Right atrium auricular region (tissue), 2 donors: ENCODE measurements at regions not wholly inside any gene's neighbourhood (a gene's known extent, or its start where the extent isn't known, plus 50 kb on each side); places are given as distances from the start of the nearest gene placed in this dataset.
"Not testable (repeated sequence)": the region's sequence is repeated elsewhere in the genome, so short reads cannot be mapped to it uniquely, and the experiment has no call there.

Experiments used
- DNase-seq: peaks from one replicate; pipeline ENCODE4 v3.0.0-alpha.2; 2019; ENCODE audit warnings: low spot score
- H3K27ac ChIP-seq, 2 donors: fragments of 200-600 bp; sonication (generic); 1 replicate in 1 of 2; 2 replicates in 1 of 2; pipeline ENCODE4 v1.5.1; 2016 to 2019
- H3K27me3 ChIP-seq, 2 donors: fragments of 200-600 bp; sonication (generic); one replicate each; pipeline versions ENCODE4 v1.5.1 to v1.6.0; 2017 to 2019
- H3K36me3 ChIP-seq: fragments of 200-600 bp; sonication (generic); one replicate; pipeline ENCODE4 v1.5.1; 2016
- H3K4me1 ChIP-seq, 2 donors: fragments of 200-600 bp; sonication (generic); one replicate each; pipeline versions ENCODE4 v1.5.1 to v1.6.0; 2017 to 2019
- H3K4me3 ChIP-seq, 2 donors: fragments of 200-600 bp; sonication (generic); 1 replicate in 1 of 2; 2 replicates in 1 of 2; pipeline ENCODE4 v1.5.1; 2017 to 2019; ENCODE audit warnings: mild to moderate bottlenecking in 1 of 2, moderate library complexity in 1 of 2
- H3K9me3 ChIP-seq, 2 donors: fragments of 200-600 bp; sonication (generic); one replicate each; pipeline ENCODE4 v1.5.1; 2019
- TF ChIP-seq, protein P1 (sequence below), 2 donors: fragments of 200-600 bp; sonication (generic); IDR thresholded peaks; one replicate each; pipeline ENCODE4 v1.5.1; 2019; ENCODE audit warnings: antibody characterized with exemption in 2 of 2

DNA sequence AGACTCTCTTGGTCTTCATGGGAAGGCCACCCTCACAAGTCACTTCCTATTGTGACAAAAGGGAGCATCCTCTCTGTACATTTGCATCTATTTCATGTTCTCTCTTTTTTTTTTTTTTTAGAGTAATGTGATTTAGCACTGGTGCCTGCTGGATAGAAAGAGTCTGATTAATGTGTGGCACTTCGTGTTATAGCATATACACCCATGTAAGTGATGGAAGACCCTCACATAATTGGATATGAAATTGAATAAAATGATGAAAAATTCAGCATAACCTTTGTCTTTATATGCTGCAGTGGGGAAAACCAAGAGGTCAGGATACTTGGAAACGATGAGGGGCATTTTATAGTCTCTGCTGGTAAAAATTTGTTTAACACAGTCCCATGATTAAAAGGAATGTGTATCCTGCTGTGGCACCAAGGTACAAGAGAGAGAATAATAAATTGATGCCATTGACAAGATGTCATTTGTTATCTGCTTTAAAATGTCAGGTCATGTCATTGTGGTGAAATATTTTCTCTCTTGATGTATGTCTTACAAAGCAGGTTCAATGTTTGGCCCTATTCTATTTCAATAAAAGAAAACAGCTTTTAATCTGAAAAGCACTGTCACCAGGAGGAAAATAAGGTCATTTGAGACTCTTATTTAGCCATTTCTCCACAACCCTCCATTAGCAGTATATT, 1115.4 kb downstream of the STPG2 start:
- H3K4me3 ChIP-seq, result no peak overlapping the region
- H3K4me1 ChIP-seq, result no peaks in the 10 kb centered on the region
- TF ChIP-seq, protein P1, sequence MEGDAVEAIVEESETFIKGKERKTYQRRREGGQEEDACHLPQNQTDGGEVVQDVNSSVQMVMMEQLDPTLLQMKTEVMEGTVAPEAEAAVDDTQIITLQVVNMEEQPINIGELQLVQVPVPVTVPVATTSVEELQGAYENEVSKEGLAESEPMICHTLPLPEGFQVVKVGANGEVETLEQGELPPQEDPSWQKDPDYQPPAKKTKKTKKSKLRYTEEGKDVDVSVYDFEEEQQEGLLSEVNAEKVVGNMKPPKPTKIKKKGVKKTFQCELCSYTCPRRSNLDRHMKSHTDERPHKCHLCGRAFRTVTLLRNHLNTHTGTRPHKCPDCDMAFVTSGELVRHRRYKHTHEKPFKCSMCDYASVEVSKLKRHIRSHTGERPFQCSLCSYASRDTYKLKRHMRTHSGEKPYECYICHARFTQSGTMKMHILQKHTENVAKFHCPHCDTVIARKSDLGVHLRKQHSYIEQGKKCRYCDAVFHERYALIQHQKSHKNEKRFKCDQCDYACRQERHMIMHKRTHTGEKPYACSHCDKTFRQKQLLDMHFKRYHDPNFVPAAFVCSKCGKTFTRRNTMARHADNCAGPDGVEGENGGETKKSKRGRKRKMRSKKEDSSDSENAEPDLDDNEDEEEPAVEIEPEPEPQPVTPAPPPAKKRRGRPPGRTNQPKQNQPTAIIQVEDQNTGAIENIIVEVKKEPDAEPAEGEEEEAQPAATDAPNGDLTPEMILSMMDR (IDR thresholded peaks at IDR 0.05), result no peak
- H3K27ac ChIP-seq, result no peak overlapping the region
- H3K9me3 ChIP-seq, result no peaks in the 10 kb centered on the region
- DNase-seq, result no peak
- no peaks in the 10 kb centered on the region for H3K27me3 ChIP-seq
- H3K36me3 ChIP-seq, result no peaks in the 10 kb centered on the region

DNA sequence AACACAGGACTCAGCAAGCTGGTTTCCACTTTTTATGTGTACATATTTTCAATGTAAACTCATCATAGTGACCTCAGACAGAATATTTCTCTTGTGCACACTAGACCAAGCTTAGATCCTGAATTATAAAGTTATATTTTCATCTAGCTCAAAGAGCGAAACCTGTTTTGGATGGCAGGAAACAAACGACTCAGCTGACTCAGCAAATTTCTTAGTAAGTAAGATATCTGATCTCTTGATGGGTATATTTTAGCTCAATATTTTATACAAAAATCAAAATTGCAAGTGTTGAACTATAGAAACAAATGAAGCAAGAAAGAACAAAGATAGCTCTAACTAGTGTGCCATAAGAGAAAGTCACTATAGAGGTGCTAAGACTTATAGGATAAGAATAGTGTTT, 1114.5 kb downstream of the STPG2 start:
- H3K9me3 ChIP-seq, result no peaks in the 10 kb centered on the region

DNA sequence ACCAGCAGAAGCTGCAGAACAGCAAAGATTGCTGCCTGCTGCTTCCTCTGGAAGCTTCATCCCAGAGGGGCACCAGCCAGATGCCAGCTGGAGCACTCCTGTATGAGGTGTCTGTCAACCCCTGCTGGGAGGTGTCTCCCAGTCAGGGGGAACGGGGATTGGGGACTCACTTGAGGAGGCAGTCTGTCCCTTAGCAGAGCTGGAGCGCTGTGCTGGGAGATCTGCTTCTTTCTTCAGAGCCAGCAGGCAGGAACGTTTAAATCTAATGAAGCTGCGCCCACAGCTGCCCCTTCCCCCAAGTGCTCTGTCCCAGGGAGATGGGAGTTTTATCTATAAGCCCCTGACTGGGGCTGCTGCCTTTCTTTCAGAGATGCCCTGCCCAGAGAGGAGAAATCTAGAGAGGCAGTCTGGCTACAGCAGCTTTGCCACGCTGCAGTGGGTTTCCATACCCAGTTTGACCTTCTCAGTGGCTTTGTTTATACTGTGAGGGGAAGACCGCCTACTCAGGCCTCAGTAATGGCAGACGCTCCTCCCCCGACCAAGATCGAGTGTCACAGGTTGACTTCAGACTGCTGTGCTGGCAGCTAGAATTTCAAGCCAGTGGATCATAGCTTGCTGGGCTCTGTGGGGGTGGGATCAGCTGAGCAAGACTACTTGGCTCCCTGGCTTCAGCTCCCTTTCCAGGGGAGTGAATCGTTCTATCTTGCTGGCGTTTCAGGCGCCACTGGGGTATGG, 1105.7 kb downstream of the STPG2 start:
- not testable (repeated sequence) for DNase-seq

More for the DNA sequence above, 1114.5 kb downstream of the STPG2 start:
- TF ChIP-seq, protein P1 (IDR thresholded peaks at IDR 0.05), result no peak
- Histone ChIP-seq H3K36me3 (no peaks in the 10 kb centered on the region), H3K27me3 (no peaks in the 10 kb centered on the region), H3K4me1 (no peaks in the 10 kb centered on the region), H3K27ac (no peak overlapping the region), H3K4me3 (no peak overlapping the region)
- no peak for DNase-seq

DNA sequence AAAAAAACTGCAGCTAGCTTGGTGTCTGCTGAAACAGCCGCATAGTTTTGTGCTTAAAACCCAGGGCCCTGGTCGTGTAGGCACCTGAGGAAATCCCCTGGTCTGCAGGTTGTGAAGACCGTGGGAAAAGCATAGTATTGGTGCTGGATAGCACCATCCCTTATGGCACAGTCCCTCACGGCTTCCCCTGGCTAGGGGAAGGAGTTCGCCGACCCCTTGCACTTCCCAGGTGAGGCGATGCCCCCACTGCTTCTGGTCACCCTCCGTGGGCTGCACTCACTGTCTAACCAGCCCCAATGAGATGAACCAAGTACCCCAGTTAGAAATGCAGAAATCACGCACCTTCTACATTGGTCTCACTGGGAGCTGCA, 1105.1 kb downstream of the STPG2 start:
- no peaks in the 10 kb centered on the region for H3K27me3 ChIP-seq
- no peaks in the 10 kb centered on the region for H3K4me1 ChIP-seq
- no peaks in the 10 kb centered on the region for H3K36me3 ChIP-seq
- TF ChIP-seq, protein P1 (IDR thresholded peaks at IDR 0.05), result no peak
- no peaks in the 10 kb centered on the region for H3K9me3 ChIP-seq
- no peak overlapping the region for H3K27ac ChIP-seq
- no peak overlapping the region for H3K4me3 ChIP-seq
- no peak for DNase-seq

More for the DNA sequence above, 1105.7 kb downstream of the STPG2 start:
- not testable (repeated sequence) for H3K9me3 ChIP-seq, H3K4me3 ChIP-seq, H3K36me3 ChIP-seq, H3K27me3 ChIP-seq, H3K4me1 ChIP-seq, H3K27ac ChIP-seq

DNA sequence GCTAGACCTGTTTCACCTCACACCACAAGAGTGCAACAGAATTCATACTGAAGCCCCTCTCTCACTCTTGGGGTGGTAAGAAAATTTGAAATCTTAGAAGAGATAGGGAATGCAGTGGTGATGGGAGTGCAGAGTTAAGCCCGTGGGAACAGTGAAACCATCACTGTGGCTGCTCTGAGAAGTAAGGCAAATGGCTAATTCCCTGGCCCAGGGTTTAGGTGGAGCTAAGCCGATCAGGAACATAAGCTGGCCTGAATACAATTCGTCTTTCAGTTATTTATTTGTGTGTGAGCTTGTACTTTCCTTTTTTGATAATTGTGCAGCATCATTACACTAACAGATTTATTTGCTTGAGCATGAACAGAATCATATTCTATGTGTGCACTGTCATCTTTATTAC, 1070.6 kb downstream of the STPG2 start:
- H3K27me3 ChIP-seq, result no peaks in the 10 kb centered on the region
- TF ChIP-seq, protein P1 (IDR thresholded peaks at IDR 0.05), result no peak
- H3K27ac ChIP-seq, result no peak overlapping the region
- H3K36me3 ChIP-seq, result no peaks in the 10 kb centered on the region
- no peaks in the 10 kb centered on the region for H3K9me3 ChIP-seq
- no peak for DNase-seq
- H3K4me3 ChIP-seq, result no peak overlapping the region
- H3K4me1 ChIP-seq, result no peaks in the 10 kb centered on the region

DNA sequence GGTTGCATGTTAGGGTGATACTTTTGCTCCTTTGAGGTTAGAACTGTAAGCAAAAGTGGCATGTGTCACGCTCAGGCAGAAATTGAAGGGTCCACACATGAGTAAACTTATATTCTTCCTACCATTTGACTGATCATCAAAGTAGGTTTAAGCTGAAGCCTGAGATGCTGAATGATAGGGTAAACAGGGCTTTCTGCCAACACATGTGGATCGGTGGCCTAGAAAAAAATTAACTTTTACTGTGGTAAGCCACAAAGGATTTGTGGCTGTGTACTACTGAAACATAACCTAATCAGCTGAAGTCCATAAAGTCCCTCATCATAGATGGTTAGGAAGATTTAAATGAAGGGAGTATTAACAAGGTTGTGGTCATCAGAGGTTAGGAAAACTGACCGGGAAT, 1070.1 kb downstream of the STPG2 start:
- Histone ChIP-seq H3K9me3 (no peaks in the 10 kb centered on the region), H3K4me3 (no peak overlapping the region), H3K4me1 (no peaks in the 10 kb centered on the region), H3K36me3 (no peaks in the 10 kb centered on the region), H3K27me3 (no peaks in the 10 kb centered on the region), H3K27ac (no peak overlapping the region)
- TF ChIP-seq, protein P1 (IDR thresholded peaks at IDR 0.05), result no peak
- DNase-seq, result no peak
